Stomach (tissue), 8 donors: ENCODE measurements at regions not wholly inside any gene's neighbourhood (a gene's known extent, or its start where the extent isn't known, plus 50 kb on each side); places are given as distances from the start of the nearest gene placed in this dataset.

Experiments
- DNase-seq, 2 donors: peaks; one replicate each; pipeline versions ENCODE4 v3.0.0 to v3.0.0-alpha.2; 2013 to 2019
- H3K27ac ChIP-seq, 5 donors: fragments of 200-600 bp in 4 of 5; sonication (generic) in 4 of 5; one replicate each; pipeline ENCODE4 v1.5.1; 2013 to 2019; ENCODE audit warnings: mild to moderate bottlenecking in 1 of 5, moderate library complexity in 1 of 5
- H3K27me3 ChIP-seq, 3 donors: fragments of 200-600 bp; sonication (generic); one replicate each; pipeline ENCODE4 v1.5.1; 2017 to 2019; ENCODE audit warnings: mixed run types in 1 of 3
- H3K36me3 ChIP-seq, 4 donors: fragments of 200-600 bp; sonication (generic); 1 replicate in 3 of 4; 2 replicates in 1 of 4; pipeline ENCODE4 v1.5.1; 2016 to 2019
- H3K4me1 ChIP-seq, 4 donors: fragments of 200-600 bp; sonication (generic); one replicate each; pipeline ENCODE4 v1.5.1; 2016 to 2019
- H3K4me3 ChIP-seq, 4 donors: fragments of 200-600 bp; sonication (generic) in 3 of 4; one replicate each; pipeline ENCODE4 v1.5.1; 2016 to 2019; ENCODE audit warnings: mild to moderate bottlenecking in 1 of 4
- H3K9me3 ChIP-seq, 4 donors: fragments of 200-600 bp; sonication (generic); one replicate each; pipeline ENCODE4 v1.5.1; 2016 to 2019
- EP300 ChIP-seq: sonication (generic); formaldehyde crosslinking; IDR thresholded peaks from one replicate; pipeline ENCODE4 v1.6.1; 2017; ENCODE audit warnings: antibody characterized with exemption
- POLR2A ChIP-seq, 4 donors: fragments of 450-650 bp; IDR thresholded peaks; one replicate each; pipeline ENCODE4 v1.6.1; 2016; ENCODE audit warnings: antibody characterized with exemption in 4 of 4, control low read depth in 2 of 4, mild to moderate bottlenecking in 1 of 4, moderate library complexity in 1 of 4
- POLR2AphosphoS5 ChIP-seq, 3 donors: sonication (generic); formaldehyde crosslinking; IDR thresholded peaks; one replicate each; pipeline ENCODE4 v1.6.1; 2016; ENCODE audit warnings: antibody characterized with exemption in 3 of 3
- WGBS, 5 donors: extraction: QIAGEN DNeasy Blood & Tissue Kit in 3 of 5; methylation state at CpG; one replicate each; pipeline versions ENCODE4 v1.1.5 to v1.1.7; 2013 to 2018; 5-methylcytosine and 5-hydroxymethylcytosine counted together
- intact Hi-C: fragments of 100-400 bp; cut with DNase I; formaldehyde crosslinking; loops from one replicate; pipeline ENCODE4 v1.15.1; 2023; ENCODE audit warnings: low total_unique reads
- TF ChIP-seq, protein P1 (sequence below), 7 experiments: fragments of 450-650 bp in 4 of 7; fragments of 200-600 bp in 3 of 7; sonication (generic) in 3 of 7; IDR thresholded peaks; one replicate each; pipeline ENCODE4 v1.5.1; 2016 to 2019; ENCODE audit warnings: antibody characterized with exemption in 7 of 7, control low read depth in 2 of 7, mild to moderate bottlenecking in 1 of 7
- donor health status: healthy with polysubstance abuse.
- donor health status: Bipolar disorder and iron deficiency.
- donor health status: healthy.

DNA sequence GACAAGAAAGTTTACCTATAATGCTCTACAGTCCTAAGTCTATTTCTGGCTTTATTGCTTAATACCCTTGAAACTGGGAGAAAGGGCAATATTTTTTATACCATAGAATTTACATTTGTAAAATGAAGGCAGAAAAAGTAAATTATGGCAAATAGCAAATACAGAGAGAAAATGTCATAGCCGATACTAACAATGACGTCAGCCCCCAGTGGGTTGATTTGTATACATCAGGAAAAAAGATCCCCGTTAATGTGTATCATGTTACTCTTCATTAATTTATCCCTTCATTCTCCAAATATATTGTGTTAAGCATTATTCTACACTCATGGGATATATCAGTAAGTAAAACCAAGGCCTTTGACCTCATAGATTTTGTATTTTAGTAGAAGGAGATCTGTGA lies 445.1 kb upstream of the SYT1 start:
- TF ChIP-seq POLR2A (IDR thresholded peaks at IDR 0.05) (no peak), POLR2AphosphoS5 (IDR thresholded peaks at IDR 0.05) (no peak), EP300 (no peak)
- TF ChIP-seq, protein P1, sequence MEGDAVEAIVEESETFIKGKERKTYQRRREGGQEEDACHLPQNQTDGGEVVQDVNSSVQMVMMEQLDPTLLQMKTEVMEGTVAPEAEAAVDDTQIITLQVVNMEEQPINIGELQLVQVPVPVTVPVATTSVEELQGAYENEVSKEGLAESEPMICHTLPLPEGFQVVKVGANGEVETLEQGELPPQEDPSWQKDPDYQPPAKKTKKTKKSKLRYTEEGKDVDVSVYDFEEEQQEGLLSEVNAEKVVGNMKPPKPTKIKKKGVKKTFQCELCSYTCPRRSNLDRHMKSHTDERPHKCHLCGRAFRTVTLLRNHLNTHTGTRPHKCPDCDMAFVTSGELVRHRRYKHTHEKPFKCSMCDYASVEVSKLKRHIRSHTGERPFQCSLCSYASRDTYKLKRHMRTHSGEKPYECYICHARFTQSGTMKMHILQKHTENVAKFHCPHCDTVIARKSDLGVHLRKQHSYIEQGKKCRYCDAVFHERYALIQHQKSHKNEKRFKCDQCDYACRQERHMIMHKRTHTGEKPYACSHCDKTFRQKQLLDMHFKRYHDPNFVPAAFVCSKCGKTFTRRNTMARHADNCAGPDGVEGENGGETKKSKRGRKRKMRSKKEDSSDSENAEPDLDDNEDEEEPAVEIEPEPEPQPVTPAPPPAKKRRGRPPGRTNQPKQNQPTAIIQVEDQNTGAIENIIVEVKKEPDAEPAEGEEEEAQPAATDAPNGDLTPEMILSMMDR (IDR thresholded peaks at IDR 0.05) = no peak
- no peaks in the 10 kb centered on the region for H3K9me3 ChIP-seq
- H3K36me3 ChIP-seq = no peaks in the 10 kb centered on the region
- H3K4me1 ChIP-seq = no peaks in the 10 kb centered on the region
- H3K27ac ChIP-seq = no peak overlapping the region
- no peak for DNase-seq
- no peaks in the 10 kb centered on the region for H3K27me3 ChIP-seq
- intact Hi-C loops = no loop called here
- H3K4me3 ChIP-seq = no peak overlapping the region
- 83 to 92% (median 87%) methylated on average over 3 of the region's 3 CpGs for WGBS, 5 donors

DNA sequence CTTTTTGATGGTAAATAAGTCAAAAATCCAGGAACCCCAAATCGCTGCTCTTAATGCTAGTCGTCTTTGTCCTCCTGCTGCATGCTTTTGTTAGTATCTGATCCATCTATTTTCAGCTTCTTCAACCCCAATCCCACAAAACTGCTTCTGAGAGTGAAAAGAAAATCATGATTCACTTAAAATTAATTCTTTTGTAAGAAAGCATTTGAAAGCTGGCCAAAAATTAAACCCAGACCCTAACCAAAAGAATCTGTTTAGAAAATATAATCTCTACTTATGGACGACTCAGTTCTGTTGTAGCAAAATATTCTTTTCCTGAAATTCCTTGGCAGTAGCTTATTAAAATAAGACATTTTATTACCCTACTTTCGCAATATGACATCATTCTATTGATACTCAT lies 443.6 kb upstream of the SYT1 start:
- no peak overlapping the region for H3K4me3 ChIP-seq
- H3K9me3 ChIP-seq = no peaks in the 10 kb centered on the region
- TF ChIP-seq POLR2A (IDR thresholded peaks at IDR 0.05) (no peak), POLR2AphosphoS5 (IDR thresholded peaks at IDR 0.05) (no peak), EP300 (no peak)
- TF ChIP-seq, protein P1 (IDR thresholded peaks at IDR 0.05) = no peak
- DNase-seq = no peak
- no peak overlapping the region for H3K27ac ChIP-seq
- intact Hi-C loops = no loop called here
- H3K27me3 ChIP-seq = no peaks in the 10 kb centered on the region
- H3K4me1 ChIP-seq = no peaks in the 10 kb centered on the region
- no peaks in the 10 kb centered on the region for H3K36me3 ChIP-seq
- 44 to 65% (median 56%) methylated on average over 4 of the region's 4 CpGs for WGBS, 5 donors

DNA sequence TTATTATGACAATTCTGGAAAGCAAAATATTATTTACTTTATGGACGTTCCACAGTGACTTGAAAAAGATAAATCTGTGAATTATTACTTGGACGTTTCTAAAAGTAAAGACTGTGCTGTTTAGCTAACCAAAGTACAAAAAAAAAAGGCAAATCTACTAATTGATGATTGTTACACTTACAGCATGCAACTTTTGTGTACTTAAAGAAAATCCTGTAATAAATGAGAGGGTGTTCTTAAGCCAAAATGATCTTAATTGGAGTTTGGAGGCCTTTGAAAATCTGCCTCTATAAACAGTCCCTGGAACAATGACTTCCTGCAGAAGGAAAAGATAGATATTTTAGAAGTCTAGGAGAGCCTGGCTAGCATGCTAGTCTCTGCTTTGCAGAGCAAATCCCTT lies 434.0 kb upstream of the SYT1 start:
- Histone ChIP-seq H3K4me3 (no peak overlapping the region), H3K4me1 (peaks cover 0 to 4% (median 0%) of the 10 kb centered on the region in 4 donors), H3K27ac (no peak overlapping the region), H3K9me3 (no peaks in the 10 kb centered on the region), H3K36me3 (no peaks in the 10 kb centered on the region), H3K27me3 (no peaks in the 10 kb centered on the region)
- peak in 1 of 2 donors; percentile 34 for DNase-seq
- TF ChIP-seq, protein P1 (IDR thresholded peaks at IDR 0.05) = no peak
- no peak for TF ChIP-seq EP300
- TF ChIP-seq POLR2AphosphoS5 (IDR thresholded peaks at IDR 0.05) = no peak
- no peak for TF ChIP-seq POLR2A (IDR thresholded peaks at IDR 0.05)
- intact Hi-C loops = no loop called here
- 3 to 14% (median 11%) methylated on average over 2 of the region's 2 CpGs for WGBS, 5 donors

DNA sequence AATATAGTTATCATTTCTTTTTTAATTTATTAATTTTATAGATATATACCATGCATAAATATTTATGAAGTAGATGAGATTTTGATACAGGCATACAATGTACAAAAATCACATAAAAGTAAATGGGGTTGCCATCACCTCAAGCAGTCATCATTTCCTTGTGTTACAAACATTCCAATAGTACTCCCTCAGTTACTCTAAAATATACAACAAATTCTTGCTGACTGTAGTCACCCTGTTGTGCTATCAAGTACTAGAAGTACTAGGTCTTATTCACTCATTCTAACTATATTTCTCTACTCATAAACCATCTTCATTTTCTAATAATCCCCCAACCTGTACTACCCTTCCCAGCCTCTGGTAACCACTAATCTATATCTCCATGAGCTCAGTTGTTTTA lies 432.6 kb upstream of the SYT1 start:
- H3K27ac ChIP-seq = no peak overlapping the region
- DNase-seq = no peak

More for the DNA sequence above, 432.6 kb upstream of the SYT1 start:
- peaks cover 0 to 4% (median 0%) of the 10 kb centered on the region in 4 donors for H3K4me1 ChIP-seq
- H3K4me3 ChIP-seq = no peak overlapping the region
- intact Hi-C loops = no loop called here
- no peaks in the 10 kb centered on the region for H3K27me3 ChIP-seq
- no peaks in the 10 kb centered on the region for H3K36me3 ChIP-seq
- H3K9me3 ChIP-seq = peaks cover 0 to 3% (median 0%) of the 10 kb centered on the region in 4 donors
- TF ChIP-seq POLR2AphosphoS5 (IDR thresholded peaks at IDR 0.05) = no peak
- no peak for TF ChIP-seq EP300
- TF ChIP-seq, protein P1 (IDR thresholded peaks at IDR 0.05) = no peak
- TF ChIP-seq POLR2A (IDR thresholded peaks at IDR 0.05) = no peak
